GM19463 (cell line): ENCODE measurements at regions not wholly inside any gene's neighbourhood (a gene's known extent, or its start where the extent isn't known, plus 50 kb on each side); places are given as distances from the start of the nearest gene placed in this dataset.
"Not testable (repeated sequence)": the region's sequence is repeated elsewhere in the genome, so short reads cannot be mapped to it uniquely, and the experiment has no call there.

Experiments used
- ATAC-seq: cut with Tn5 transposase; IDR thresholded peaks from one replicate; pipeline ENCODE4 v1.9.1; 2021; ENCODE audit warnings: mild to moderate bottlenecking, moderate library complexity; ENCODE audit not compliant: unreplicated experiment

DNA sequence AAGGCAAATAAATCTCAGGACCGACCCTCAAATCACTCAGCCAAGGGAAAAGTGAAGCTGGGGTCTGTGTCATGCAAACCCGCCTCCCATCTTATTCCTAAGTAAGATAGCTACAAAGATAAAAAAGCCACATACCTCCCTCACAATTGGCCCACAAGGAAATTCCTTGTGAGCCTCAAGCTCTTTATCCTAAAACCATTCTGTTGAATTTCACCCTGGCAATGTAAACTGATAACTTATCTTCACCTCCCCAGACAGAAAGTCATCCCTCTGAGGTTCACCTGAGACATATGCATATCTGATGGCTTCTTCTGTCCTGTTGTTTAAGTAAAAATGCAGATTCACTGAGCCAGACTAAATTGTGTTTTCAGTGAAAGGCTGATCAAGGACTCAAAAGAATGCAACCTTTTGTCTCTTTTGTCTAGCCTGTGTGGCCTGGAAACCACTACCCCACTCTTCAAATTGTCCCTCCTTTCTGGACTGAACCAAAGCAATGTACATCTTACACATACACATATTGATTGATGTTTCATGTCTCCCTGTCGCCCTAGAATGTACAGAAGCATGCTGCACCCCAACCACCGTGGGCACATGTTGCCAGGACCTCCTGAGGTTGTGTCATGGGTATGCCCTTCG is 91.3 kb downstream of the MFAP3L start:
- ATAC-seq = no peak

- ATAC-seq = no peak
Measured at GRCh38 chr4:169933531-169933930, 92.7 kb downstream of the MFAP3L start.

- ATAC-seq = no peak
Measured at GRCh38 chr4:169931964-169932363, 94.2 kb downstream of the MFAP3L start.

GRCh38 chr4:169930755-169931154 is 95.4 kb downstream of the MFAP3L start:
- ATAC-seq = not testable (repeated sequence)

GRCh38 chr4:169927280-169927679 is 98.9 kb downstream of the MFAP3L start:
- ATAC-seq = no peak

DNA sequence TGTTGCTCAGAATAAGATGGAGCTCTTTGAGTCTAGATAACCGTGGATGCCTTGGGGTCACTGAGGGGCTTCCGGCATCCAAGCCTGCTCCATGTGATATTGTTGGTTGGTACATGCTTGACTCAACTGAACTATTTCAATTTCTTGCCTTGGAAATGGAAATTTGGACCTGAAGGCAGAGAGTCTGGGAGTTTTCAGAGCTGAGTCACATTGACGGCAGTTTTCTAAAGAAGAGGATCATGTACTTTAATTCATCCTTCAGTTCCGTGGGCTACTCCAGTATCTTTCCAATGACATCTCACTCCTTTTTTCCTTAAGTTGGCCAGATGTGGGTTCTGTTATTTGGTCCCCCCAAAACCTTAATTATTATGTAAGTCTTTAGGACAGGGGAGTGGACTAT is 100.5 kb downstream of the MFAP3L start:
- ATAC-seq = no peak

- no peak for ATAC-seq
Measured at GRCh38 chr4:169922632-169923276, 103.4 kb downstream of the MFAP3L start.

GRCh38 chr4:169921732-169922131 is 104.5 kb downstream of the MFAP3L start:
- ATAC-seq = no peak

GRCh38 chr4:169921237-169921636 is 105.0 kb downstream of the MFAP3L start:
- ATAC-seq = no peak

- ATAC-seq = not testable (repeated sequence)
Measured at GRCh38 chr4:169919194-169920124, 106.7 kb downstream of the MFAP3L start.

GRCh38 chr4:169915545-169915944 is 110.7 kb downstream of the MFAP3L start:
- ATAC-seq = no peak

- no peak for ATAC-seq
Measured at GRCh38 chr4:169914866-169915265, 111.3 kb downstream of the MFAP3L start.

DNA sequence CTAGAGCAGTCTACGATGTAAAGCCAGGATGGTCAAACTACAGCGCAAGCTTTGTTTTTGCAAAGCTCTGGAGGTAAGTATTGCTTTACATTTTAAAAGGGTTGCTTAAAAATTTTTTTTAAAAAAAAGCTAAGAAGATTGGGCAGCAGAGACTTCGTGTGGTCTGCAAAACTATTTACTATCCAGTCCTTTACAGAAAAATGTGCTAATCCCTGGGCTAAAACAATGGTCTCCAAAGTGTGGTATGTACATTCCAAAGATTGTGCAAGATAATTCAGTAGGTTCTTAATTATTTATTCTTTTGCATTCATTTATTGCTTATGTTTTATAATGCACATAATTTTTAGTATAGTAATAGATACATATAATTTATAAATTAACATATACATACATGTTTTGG is 113.2 kb downstream of the MFAP3L start:
- ATAC-seq = no peak

DNA sequence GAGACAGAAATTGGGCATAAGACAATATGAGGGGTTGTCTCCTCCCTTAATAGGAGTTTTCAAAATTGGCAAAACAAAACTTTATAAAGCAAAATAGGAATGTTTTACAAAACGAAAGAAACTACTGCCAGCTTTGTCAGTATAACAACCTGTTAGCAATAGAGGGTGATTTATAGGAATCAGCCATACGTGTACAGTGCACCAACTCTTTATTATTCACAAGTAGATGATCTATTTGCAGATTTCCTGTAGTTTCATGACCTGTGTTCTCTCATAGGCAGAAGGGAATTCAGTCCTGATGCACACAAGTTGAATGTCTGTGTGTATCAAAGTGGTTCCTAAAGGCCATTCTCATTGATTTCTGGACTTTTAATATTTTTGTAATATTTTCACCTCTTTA is 116.3 kb downstream of the MFAP3L start:
- ATAC-seq = no peak

DNA sequence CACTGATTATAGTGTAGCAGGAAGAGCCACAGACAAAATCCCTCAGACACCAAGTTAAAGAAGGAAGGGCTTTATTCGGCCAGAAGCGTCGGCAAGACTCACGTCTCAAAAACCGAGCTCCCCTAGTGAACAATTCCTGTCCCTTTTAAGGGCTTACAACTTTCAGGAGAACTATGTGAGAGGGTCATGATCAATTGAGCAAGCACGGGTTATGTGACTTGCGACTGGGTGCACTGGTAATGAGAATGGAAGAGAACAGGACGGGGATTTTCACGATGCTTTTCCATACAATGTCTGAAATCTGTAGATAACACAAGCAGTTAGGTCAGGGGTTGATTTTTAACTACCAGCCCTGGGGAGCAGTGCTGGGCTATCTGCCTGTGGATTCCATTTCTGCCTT is 116.7 kb downstream of the MFAP3L start:
- ATAC-seq = no peak

DNA sequence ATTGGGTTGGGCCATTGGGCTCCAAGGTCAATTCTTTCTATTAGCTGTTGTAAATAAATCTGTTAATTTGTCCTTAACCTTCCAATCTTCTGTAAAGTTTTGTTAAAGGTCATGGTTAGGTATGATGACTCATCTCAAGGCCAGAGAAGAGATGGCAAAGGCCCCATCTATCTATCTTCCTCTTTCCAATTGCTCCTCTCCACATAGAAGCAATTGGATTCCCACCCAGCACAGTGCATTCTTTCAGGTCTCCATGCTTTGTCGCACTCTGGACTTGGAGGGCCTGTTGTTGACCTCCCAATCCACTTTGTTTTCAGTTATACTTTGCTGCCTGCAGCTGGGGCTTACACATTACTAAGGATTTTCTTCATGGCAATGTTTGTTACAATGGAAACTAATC is 118.5 kb downstream of the MFAP3L start:
- ATAC-seq = no peak

DNA sequence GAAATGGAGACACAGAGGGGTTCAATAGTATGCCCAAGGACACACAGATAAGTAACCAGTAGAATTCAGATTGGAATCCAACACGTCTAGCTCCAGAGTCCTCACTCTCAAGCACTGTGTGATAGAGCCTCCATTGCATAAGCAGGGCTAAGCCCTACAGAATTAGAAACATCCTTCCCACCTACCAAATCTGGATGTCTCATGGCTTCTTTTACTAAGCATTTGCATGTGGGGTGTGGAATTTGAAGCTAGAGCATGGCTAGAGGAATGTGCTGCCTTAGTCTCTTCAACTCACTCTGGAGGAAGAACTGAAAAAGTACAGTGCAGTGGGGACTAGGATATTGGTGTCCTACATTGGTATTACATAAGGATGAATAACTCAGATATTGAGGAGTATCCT is 119.4 kb downstream of the MFAP3L start:
- ATAC-seq = no peak

DNA sequence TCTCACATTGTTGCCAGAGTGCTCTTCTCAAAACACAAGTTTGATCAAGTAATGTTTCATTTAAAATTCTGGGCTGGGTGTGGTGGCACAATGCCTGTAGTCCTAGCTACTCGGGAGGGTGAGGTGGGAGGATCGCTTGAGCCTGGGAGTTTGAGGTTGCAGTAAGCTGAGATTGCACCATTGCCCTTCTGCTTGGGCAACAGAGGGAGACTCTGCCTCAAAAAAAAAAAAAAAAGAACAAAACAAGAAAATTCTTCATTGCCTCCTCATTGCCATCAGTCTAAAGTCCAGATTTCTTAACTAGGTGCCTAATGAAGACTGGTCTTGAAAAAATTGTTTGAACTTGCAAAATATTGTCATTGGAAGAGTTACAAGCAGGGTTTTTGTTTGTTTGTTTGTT is 120.1 kb downstream of the MFAP3L start:
- no peak for ATAC-seq

DNA sequence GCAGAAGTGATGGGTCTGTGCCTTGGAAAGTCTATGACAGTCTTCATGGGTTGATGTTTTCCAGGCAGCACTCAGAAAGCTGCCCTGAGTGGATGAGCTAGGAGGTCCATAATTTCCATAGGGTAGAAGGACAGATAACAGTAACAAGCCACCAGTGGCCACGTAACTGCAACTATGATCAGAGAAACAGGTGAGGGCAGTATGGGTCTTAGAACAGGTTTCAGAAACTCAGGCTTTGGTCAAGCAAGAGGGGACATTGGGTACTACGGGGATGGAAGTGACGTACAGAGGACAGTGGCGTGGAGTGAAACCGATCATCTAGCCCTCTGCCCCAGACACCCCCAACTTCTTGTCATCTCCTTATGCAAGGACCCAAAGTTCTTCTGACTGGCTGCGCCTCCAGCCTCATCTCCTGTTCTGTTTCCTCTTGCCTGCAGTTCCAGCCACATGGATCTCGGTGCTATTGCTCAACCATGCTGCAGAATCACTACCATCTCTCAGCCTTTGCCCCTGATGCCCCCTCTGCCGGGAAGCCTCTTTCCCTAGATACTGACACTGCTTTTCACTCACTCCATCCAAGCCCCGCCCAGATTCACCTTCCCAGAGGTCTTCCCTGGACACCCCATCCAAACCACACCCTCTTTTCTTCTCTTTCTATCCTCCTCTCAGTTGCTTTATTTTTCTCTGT is 123.4 kb downstream of the MFAP3L start:
- ATAC-seq = no peak

- no peak for ATAC-seq
Measured at GRCh38 chr4:169900241-169900845, 125.9 kb downstream of the MFAP3L start.

DNA sequence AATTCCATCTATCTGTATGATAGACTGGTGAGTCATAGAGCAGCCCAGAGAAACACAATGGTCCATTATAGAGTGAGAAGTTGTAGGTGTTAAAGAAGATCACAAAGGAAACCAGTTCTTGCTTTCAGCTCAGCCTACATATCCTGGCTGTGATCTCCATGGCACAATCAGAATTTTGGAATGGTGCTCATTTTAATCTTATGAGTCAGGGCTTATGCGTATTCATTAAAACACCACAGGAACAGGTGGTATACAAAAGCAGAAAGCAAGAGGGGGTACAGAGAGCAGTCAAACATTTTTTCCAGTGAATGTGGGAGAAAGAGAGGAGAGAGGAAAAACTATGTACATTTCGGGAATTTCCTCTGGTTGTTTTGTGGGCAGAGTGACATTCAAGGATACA is 126.9 kb downstream of the MFAP3L start:
- ATAC-seq = no peak
